OCI-LY1 (cell line): ENCODE measurements at regions not wholly inside any gene's neighbourhood (a gene's known extent, or its start where the extent isn't known, plus 50 kb on each side); places are given as distances from the start of the nearest gene placed in this dataset.

Experiments
- H2AFZ ChIP-seq: fragments of 200-600 bp; sonication (generic), shearing (Covaris generic); 2 replicates; pipeline ENCODE4 v1.6.0; 2014; ENCODE audit warnings: antibody characterized with exemption, mild to moderate bottlenecking, low read length
- H3F3A ChIP-seq: fragments of 200-600 bp; sonication (generic), shearing (Covaris generic); 2 replicates; pipeline ENCODE4 v1.6.0; 2014; ENCODE audit warnings: mild to moderate bottlenecking, antibody characterized with exemption, low read length, moderate library complexity; ENCODE audit not compliant: insufficient read depth
- H3K27ac ChIP-seq: fragments of 200-600 bp; sonication (generic); 2 replicates; pipeline ENCODE4 v1.5.1; 2014; ENCODE audit warnings: low read length, mixed run types, mild to moderate bottlenecking, low read depth; ENCODE audit not compliant: poor library complexity, severe bottlenecking
- H3K27me3 ChIP-seq: fragments of 200-600 bp; sonication (generic); 2 replicates; pipeline ENCODE4 v1.6.0; 2014; ENCODE audit warnings: antibody characterized with exemption, mild to moderate bottlenecking, low read length, moderate library complexity; ENCODE audit not compliant: insufficient read depth
- H3K36me3 ChIP-seq: fragments of 200-600 bp; sonication (generic); 2 replicates; pipeline ENCODE4 v1.6.1; 2014; ENCODE audit warnings: mild to moderate bottlenecking, antibody characterized with exemption, low read length, moderate library complexity, mixed read lengths; ENCODE audit not compliant: insufficient read depth
- H3K4me1 ChIP-seq: fragments of 200-600 bp; sonication (generic); 2 replicates; pipeline ENCODE4 v1.5.1; 2014; ENCODE audit warnings: mild to moderate bottlenecking, low read length, moderate library complexity; ENCODE audit not compliant: insufficient read depth, severe bottlenecking
- H3K4me2 ChIP-seq: fragments of 200-600 bp; sonication (generic), shearing (Covaris generic); 2 replicates; pipeline ENCODE4 v1.6.1; 2014; ENCODE audit warnings: low read length
- H3K4me3 ChIP-seq: fragments of 200-600 bp; sonication (generic); 2 replicates; pipeline ENCODE4 v1.5.1; 2014; ENCODE audit warnings: low read length, low read depth, mild to moderate bottlenecking, mixed read lengths; ENCODE audit not compliant: poor library complexity, severe bottlenecking
- H3K79me2 ChIP-seq: fragments of 200-600 bp; shearing (Covaris generic); 2 replicates; pipeline ENCODE4 v1.6.1; 2016; ENCODE audit warnings: mixed run types, low read length, mixed read lengths; ENCODE audit not compliant: insufficient read depth
- H3K9ac ChIP-seq: fragments of 200-600 bp; sonication (generic), shearing (Covaris generic); 2 replicates; pipeline ENCODE4 v1.6.1; 2014; ENCODE audit warnings: mild to moderate bottlenecking, low read length, mixed read lengths
- H3K9me2 ChIP-seq: fragments of 200-600 bp; sonication (generic), shearing (Covaris generic); 2 replicates; pipeline ENCODE4 v1.6.1; 2014; ENCODE audit warnings: low read depth, mild to moderate bottlenecking, low read length, mixed read lengths
- H3K9me3 ChIP-seq: fragments of 200-600 bp; shearing (Covaris generic); 2 replicates; pipeline ENCODE4 v1.6.1; 2014; ENCODE audit warnings: low read length, mixed read lengths
- H4K20me1 ChIP-seq: fragments of 200-600 bp; sonication (generic), shearing (Covaris generic); 2 replicates; pipeline ENCODE4 v1.6.0; 2016; ENCODE audit warnings: mild to moderate bottlenecking, low read length; ENCODE audit not compliant: insufficient read depth
- EZH2 ChIP-seq: fragments of 200-600 bp; sonication (generic), shearing (Covaris generic); IDR thresholded peaks from 2 replicates; pipeline ENCODE4 v1.8.0; 2017; ENCODE audit warnings: borderline replicate concordance, mixed run types, mild to moderate bottlenecking, antibody characterized with exemption, low read length, moderate library complexity, mixed read lengths
- TF ChIP-seq, protein P1 (sequence below): fragments of 200-600 bp; sonication (generic), shearing (Covaris generic); IDR thresholded peaks from 2 replicates; pipeline ENCODE4 v1.5.1; 2017; ENCODE audit warnings: mild to moderate bottlenecking, antibody characterized with exemption, low read length, moderate library complexity, mixed read lengths

DNA sequence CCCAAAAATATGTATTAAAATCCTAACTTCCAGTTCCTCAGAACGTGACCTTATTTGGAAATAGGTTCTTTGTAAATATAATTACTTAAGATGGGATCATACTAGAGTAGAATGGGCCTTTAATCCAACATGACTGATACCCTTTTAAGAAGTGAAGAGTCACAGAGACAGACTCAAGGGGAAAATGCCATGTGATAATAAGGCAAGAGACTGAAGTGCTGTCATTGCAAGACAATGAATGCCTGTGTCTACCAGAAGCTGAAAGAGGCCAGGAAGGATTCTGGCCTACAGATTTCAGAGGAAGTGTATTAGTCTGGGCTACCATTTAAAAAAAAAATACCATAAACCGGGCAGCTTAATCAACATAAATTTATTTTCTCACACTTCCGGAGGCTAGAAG lies 85.9 kb upstream of the LRRC55 start:
- Histone ChIP-seq H3K27ac (no peak overlapping the region), H3K4me2 (no peak overlapping the region), H3K4me1 (no peaks in the 10 kb centered on the region), H3K79me2 (no peaks in the 10 kb centered on the region), H3F3A (no peaks in the 10 kb centered on the region), H4K20me1 (no peaks in the 10 kb centered on the region), H3K36me3 (no peaks in the 10 kb centered on the region), H3K4me3 (no peak overlapping the region), H3K9me3 (no peaks in the 10 kb centered on the region), H2AFZ (no peak overlapping the region), H3K27me3 (no peaks in the 10 kb centered on the region), H3K9ac (no peak overlapping the region), H3K9me2 (no peaks in the 10 kb centered on the region)
- no peak for TF ChIP-seq EZH2
- TF ChIP-seq, protein P1, sequence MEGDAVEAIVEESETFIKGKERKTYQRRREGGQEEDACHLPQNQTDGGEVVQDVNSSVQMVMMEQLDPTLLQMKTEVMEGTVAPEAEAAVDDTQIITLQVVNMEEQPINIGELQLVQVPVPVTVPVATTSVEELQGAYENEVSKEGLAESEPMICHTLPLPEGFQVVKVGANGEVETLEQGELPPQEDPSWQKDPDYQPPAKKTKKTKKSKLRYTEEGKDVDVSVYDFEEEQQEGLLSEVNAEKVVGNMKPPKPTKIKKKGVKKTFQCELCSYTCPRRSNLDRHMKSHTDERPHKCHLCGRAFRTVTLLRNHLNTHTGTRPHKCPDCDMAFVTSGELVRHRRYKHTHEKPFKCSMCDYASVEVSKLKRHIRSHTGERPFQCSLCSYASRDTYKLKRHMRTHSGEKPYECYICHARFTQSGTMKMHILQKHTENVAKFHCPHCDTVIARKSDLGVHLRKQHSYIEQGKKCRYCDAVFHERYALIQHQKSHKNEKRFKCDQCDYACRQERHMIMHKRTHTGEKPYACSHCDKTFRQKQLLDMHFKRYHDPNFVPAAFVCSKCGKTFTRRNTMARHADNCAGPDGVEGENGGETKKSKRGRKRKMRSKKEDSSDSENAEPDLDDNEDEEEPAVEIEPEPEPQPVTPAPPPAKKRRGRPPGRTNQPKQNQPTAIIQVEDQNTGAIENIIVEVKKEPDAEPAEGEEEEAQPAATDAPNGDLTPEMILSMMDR, result no peak

DNA sequence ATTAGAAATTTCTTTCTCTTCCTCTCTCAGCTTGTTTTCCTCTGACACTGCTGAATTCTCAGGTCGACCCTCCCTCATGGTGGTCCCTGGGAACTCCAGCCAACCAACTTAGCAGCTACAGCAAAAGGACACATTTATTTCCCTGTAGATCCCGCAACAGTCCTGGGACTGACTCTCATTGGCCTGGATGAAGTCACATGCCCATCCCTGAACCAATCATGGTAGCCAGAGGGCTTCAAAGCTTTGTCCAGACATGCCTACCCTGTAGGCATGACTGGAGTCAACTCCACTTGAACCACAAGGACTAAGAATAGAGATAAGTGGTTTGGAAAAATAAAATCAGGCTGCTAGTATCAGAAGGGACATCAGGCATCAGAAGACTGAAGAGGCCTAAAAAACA lies 84.6 kb upstream of the LRRC55 start:
- TF ChIP-seq, protein P1, result no peak
- no peak for TF ChIP-seq EZH2
- no peaks in the 10 kb centered on the region for H3K36me3 ChIP-seq
- H3K27ac ChIP-seq, result no peak overlapping the region
- H3K27me3 ChIP-seq, result no peaks in the 10 kb centered on the region
- H3K4me2 ChIP-seq, result no peak overlapping the region
- H3K4me3 ChIP-seq, result no peak overlapping the region
- H2AFZ ChIP-seq, result no peak overlapping the region
- H3K9ac ChIP-seq, result no peak overlapping the region
- H3K4me1 ChIP-seq, result no peaks in the 10 kb centered on the region
- H3K9me3 ChIP-seq, result no peaks in the 10 kb centered on the region
- no peaks in the 10 kb centered on the region for H4K20me1 ChIP-seq
- H3K9me2 ChIP-seq, result no peaks in the 10 kb centered on the region
- H3F3A ChIP-seq, result no peaks in the 10 kb centered on the region
- no peaks in the 10 kb centered on the region for H3K79me2 ChIP-seq

DNA sequence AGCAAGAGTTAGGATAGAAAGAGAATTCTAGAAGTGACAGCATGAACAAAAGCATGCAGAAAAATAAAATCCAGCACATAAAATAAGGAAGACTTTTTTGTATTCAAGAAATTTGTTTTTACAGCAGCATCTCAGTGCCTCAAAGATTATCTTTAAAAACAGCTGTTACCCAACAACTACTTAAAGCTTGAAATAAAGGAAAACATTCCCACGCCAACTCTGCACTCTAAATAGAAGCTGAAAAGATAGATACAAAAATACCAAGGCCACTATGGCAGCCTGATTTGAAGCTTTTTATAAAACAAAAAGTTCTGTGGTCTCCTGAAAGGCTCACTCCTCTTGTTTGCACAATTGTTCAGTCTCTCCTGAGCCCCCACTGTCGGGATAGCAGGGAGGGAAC lies 83.6 kb upstream of the LRRC55 start:
- no peaks in the 10 kb centered on the region for H4K20me1 ChIP-seq
- H3K9ac ChIP-seq, result no peak overlapping the region
- no peaks in the 10 kb centered on the region for H3K36me3 ChIP-seq
- no peaks in the 10 kb centered on the region for H3K27me3 ChIP-seq
- no peak overlapping the region for H2AFZ ChIP-seq
- H3K79me2 ChIP-seq, result no peaks in the 10 kb centered on the region
- H3K9me3 ChIP-seq, result no peaks in the 10 kb centered on the region
- no peaks in the 10 kb centered on the region for H3K9me2 ChIP-seq
- H3F3A ChIP-seq, result no peaks in the 10 kb centered on the region
- TF ChIP-seq, protein P1, result no peak
- TF ChIP-seq EZH2, result no peak
- no peak overlapping the region for H3K27ac ChIP-seq
- H3K4me3 ChIP-seq, result no peak overlapping the region
- H3K4me2 ChIP-seq, result no peak overlapping the region
- no peaks in the 10 kb centered on the region for H3K4me1 ChIP-seq
